DMS 273 (cell line): ENCODE measurements at regions not wholly inside any gene's neighbourhood (a gene's known extent, or its start where the extent isn't known, plus 50 kb on each side); places are given as distances from the start of the nearest gene placed in this dataset.

ENCODE experiments used
- DNase-seq: peaks from one replicate; lab custom pipeline; 2025; ENCODE audit not compliant: unreplicated experiment; lab: John Stamatoyannopoulos, UW

DNA sequence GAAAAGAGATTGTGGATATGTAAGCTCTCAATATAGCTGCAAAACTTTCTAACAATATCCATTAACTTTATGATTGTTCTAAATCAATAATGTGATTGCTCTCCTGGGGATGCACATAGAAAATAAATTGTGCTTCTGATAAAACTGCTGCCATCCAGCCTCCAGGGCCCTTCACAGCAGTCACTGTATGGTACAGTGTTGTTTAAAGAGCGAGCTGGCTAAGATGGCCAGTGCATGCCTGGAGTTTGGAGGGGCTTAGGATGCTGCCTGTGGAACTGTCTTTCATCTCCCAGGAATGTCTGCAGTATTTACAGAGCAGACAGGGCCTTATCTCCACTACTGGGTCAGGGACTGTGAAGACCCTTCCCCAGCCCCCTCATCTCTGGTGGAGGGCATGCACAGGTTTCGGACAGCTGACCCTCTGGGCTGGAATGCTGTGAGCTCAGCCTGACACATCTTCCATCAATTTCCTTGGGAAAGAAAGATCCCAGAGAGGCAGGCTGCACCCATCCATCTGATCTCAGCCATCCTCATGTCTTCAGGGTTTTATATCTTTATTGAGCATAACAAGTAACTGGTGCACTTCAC lies 137.0 kb downstream of the PLPP3 start:
- DNase-seq: no peak

GRCh38 chr1:56441601-56442000 lies 137.8 kb downstream of the PLPP3 start:
- no peak for DNase-seq

GRCh38 chr1:56439610-56440264 lies 139.6 kb downstream of the PLPP3 start:
- DNase-seq: peak; percentile 45

- no peak for DNase-seq
These were observed 140.3 kb downstream of the PLPP3 start for GRCh38 chr1:56438901-56439551.

- DNase-seq: no peak
These were observed 141.4 kb downstream of the PLPP3 start for GRCh38 chr1:56437959-56438358.

DNA sequence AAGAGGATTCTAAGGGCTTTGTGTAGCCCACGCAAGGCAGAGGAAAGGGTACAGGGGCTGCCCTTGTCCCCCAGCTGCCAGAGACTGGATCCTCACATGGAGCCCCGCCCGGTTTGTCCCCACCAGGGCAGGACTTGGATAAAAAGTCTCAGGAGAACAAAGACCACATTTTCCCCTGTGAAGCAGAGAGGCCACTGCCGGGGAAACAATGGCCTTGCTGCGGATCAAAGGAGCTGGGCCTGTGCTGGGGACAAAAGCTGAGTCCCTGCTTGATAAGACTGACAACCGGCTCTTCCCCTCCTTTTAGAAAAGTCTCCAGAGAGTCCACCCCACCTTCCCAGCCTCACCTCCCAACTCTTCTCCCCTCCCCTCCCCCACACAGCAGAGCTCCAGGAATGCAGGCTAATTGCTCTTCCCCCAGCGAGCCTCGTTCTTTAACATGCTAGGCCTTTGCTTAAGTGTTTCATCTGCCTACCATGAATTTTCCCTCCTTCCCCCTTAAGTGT lies 142.4 kb downstream of the PLPP3 start:
- DNase-seq: no peak

- DNase-seq: no peak
These were observed 143.1 kb downstream of the PLPP3 start for GRCh38 chr1:56436296-56436695.

GRCh38 chr1:56435434-56436262 lies 143.7 kb downstream of the PLPP3 start:
- peak; percentile 50 for DNase-seq

- DNase-seq: peak; percentile 57
These were observed 144.6 kb downstream of the PLPP3 start for GRCh38 chr1:56434740-56435139.

DNA sequence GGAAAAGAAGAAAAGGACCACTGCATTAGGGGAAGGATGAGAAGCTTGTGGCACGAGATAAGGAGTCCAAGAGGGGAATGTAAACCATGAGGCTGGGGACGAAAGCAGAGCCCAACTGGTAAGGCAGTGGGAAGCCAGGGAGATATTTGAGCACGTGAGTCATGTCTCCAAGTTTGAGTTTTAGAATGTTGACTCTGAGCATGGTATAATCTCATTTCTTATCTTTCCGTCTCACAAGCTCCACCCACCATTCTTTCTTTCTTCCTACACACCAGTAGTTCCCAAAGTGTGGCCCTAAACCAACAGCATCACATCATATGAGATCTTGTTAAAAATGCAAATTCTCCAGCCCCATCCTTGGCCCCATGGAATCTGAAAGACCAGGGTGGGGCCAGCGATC lies 145.3 kb downstream of the PLPP3 start:
- DNase-seq: no peak

GRCh38 chr1:56433056-56433577 lies 146.2 kb downstream of the PLPP3 start:
- no peak for DNase-seq

GRCh38 chr1:56432166-56432971 lies 147.0 kb downstream of the PLPP3 start:
- no peak for DNase-seq

DNA sequence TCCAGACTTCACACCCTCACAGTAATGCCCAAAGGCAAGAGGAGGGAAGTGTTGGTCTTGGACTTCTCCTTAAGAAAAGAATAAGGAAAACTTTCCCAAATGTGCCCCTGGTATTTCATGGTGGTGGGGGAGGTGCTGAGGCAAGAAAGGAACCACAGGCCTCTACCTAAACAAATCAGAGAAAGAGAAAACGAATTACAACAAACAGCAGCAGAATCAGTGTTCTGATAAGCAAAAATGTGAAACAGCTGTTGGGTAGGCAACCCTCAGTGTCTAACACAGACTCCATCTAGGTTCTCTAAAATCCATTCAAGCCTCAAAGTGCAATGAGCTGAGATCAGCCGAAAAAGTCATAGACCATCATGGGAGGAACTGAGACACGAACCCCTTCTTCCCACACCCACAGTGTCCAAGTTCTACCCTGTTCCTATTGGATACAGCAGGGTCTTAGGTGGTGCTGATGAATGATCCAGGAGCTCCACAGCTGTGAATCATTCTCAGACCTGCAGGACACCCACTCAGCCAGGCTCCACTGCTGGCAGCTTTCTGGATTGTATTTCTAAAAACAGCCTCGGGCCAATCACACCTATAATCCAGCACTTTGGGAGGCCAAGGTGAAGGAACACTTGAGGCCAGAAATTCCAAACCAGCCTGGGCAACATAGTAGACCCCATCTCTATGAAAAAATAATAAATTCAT lies 149.1 kb downstream of the PLPP3 start:
- DNase-seq: no peak

DNA sequence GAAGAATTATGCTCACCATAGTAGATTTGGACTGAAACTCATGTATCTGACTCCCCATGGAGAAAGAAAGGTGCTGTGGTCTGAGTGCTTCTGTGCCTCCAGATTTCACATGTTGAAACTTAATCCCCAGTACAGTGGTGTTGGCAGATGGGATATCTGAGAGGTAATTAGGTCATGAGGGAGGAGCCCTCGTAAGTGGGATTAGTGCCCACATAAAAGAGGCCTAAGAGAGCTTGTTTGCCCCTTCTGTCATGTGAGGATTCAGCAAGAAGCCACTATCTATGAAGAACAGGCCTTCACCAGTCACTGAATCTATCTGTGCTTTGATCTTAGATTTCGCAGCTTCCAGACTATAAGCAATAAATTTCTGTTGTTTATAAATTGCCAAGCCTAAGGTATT lies 150.1 kb downstream of the PLPP3 start:
- DNase-seq: peak; percentile 79

DNA sequence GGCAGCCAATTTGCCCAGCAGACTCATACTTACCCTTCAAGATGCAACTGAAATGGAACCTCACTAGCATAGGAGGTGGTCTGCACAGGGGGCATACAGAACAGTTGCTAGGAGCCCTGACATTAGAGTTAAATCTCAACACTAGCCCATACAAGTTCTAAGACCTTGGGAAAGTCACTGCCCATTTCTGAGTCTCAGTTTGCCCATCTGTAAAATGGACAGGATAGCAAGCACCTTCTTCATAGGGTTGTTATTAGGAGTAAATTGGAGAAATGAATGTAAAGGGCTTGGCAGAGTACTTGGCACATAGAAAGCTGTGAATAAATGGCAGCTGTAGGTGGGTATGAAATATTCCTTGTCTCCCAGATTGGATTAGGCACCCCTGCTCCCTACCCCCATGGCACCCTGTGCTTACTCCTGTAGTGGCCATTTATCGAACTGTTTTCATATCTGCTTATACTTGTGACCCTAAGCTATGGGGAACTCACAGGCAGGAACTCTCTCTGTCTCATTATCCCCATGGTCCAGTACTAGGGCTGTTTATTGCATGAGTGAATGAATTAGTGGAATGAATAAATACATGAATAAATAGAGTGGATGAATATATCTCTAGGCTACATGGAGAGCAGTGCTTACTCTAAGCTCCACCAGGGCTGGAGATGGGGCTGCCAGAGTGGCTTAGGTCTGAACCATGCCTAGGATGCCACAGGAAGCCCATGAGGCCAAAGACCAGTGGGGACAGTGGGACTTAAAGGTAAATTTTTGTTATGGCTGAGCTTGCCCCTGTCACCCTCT lies 152.6 kb downstream of the PLPP3 start:
- no peak for DNase-seq

DNA sequence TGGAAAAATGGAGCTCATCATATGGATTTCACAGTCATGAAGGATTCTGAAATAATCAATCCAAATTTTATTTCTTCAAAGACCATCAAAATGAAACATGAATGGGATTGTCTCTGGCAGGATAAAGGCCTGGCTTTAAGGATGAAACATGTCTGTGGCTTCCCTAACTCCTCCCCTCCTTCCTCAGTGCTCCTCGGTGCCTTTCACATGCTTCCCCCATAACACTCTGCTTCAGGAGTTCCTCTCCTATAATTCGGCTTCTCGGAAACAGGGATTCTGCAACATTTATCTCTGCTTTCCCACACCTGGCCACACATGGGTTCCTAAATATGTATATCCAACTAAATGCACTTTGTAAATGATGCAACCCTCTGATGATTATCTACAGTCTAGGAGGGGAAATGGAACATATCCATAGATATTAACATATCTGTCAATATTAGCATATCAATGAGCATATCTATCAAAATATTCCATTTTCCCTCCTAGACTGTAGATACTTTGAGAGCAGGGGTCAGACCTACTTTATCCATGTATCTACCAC lies 153.8 kb downstream of the PLPP3 start:
- no peak for DNase-seq

DNA sequence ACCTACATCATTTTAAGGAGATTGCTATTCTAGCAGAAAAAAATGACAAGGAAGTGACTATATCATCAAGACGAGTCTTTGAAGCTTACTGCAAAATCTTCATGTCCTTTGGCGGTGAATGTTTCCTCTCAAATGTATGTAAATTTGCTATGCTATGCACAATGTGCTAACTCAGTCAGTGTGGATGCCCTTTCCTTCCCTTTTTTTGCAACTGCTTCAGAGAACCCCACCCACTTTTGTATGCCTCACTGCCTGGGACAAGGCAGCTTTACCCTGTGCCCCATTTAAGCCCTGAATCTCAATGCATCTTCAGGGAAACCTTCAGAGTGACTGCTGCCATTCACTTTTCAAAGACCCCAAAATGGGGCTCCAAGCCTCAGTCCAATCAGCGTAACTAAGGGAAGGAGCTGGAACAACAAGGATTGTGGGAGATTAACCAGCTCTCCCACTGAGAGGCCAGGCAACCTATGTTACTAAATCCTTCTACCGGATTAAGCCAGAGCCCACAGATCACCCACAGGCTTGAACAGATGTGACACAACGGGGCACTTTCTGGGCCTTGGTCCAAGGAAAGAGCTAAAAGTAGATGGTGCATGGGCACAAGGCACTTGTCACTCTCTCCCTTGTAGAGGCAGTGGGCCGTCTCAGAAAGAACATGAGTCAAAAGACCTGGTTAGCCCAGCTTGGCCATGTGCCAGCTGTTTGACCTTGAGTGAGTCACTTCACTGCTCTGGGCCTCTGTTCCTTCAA lies 154.4 kb downstream of the PLPP3 start:
- DNase-seq: peak; percentile 93

DNA sequence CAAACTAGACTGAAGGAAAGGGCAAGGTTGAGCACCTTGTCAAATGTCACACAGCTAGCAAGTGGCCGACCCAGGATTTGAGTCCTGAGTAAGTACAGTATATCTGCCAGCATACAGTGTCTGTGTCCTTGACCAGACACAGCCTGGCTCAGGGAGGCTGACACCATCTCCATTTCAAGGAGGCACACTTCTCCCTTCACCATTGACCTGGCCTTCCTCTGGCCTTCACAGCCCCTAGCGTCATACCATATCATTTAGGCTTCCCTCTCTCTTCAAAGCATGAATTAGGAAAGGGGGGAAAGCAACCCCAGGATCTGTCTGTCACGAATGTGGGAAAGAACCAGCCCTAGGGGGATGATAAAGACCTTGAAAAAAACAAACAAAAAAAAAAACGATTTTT lies 155.6 kb downstream of the PLPP3 start:
- no peak for DNase-seq
